Progenitor cell of endocrine pancreas (in vitro differentiated cells): ENCODE measurements at regions not wholly inside any gene's neighbourhood (a gene's known extent, or its start where the extent isn't known, plus 50 kb on each side); places are given as distances from the start of the nearest gene placed in this dataset.
"Not testable (repeated sequence)": the region's sequence is repeated elsewhere in the genome, so short reads cannot be mapped to it uniquely, and the experiment has no call there.

Experiments
- DNase-seq: peaks from one replicate; pipeline ENCODE4 v3.0.0; 2021; ENCODE audit warnings: low spot score; ENCODE audit not compliant: unreplicated experiment
- H3K27ac Mint-ChIP-seq: 2 replicates; pipeline ENCODE4 v1.8.0; 2021; ENCODE audit warnings: mild to moderate bottlenecking, moderate library complexity, mixed read lengths
- H3K27me3 Mint-ChIP-seq: 2 replicates; pipeline ENCODE4 v1.8.0; 2021; ENCODE audit warnings: mixed read lengths
- H3K36me3 Mint-ChIP-seq: 2 replicates; pipeline ENCODE4 v1.8.0; 2022; ENCODE audit warnings: mixed read lengths; ENCODE audit not compliant: insufficient read depth
- H3K4me1 Mint-ChIP-seq: 2 replicates; pipeline ENCODE4 v1.8.0; 2021; ENCODE audit warnings: low read depth, mixed read lengths
- H3K4me3 Mint-ChIP-seq: 2 replicates; pipeline ENCODE4 v1.8.0; 2021; ENCODE audit warnings: low read depth, mild to moderate bottlenecking, moderate library complexity, mixed read lengths
- H3K9me3 Mint-ChIP-seq: 2 replicates; pipeline ENCODE4 v1.8.0; 2021; ENCODE audit warnings: low read depth, mixed read lengths
- TF ChIP-seq, protein P1 (sequence below): fragments of 200-600 bp; sonication (generic); IDR thresholded peaks from one replicate; pipeline ENCODE4 v1.5.0; 2021; ENCODE audit warnings: antibody characterized with exemption, mild to moderate bottlenecking; ENCODE audit not compliant: unreplicated experiment

DNA sequence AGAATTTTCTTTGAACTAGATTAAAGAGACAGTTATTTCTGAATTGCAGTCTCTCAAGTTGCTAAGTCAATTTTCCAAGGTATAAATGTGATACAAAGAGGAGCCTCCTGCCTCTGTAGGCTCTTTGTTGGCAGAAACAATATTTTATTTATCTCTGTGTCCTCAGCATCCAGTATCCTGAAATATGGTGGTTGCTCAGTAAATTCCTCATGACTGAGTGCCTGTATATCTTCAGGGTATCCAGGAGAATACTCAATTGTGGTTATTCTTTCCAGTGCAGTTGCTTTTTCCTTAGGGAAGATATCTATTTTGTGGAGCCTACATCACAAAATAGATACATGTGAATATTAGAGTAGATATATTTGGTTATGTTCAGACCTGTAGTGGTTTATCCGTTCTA, 144.8 kb upstream of the FERD3L start:
- no peak overlapping the region for H3K27ac Mint-ChIP-seq
- H3K9me3 Mint-ChIP-seq, result no peaks in the 10 kb centered on the region
- H3K36me3 Mint-ChIP-seq, result no peaks in the 10 kb centered on the region
- no peak overlapping the region for H3K4me3 Mint-ChIP-seq
- TF ChIP-seq, protein P1, sequence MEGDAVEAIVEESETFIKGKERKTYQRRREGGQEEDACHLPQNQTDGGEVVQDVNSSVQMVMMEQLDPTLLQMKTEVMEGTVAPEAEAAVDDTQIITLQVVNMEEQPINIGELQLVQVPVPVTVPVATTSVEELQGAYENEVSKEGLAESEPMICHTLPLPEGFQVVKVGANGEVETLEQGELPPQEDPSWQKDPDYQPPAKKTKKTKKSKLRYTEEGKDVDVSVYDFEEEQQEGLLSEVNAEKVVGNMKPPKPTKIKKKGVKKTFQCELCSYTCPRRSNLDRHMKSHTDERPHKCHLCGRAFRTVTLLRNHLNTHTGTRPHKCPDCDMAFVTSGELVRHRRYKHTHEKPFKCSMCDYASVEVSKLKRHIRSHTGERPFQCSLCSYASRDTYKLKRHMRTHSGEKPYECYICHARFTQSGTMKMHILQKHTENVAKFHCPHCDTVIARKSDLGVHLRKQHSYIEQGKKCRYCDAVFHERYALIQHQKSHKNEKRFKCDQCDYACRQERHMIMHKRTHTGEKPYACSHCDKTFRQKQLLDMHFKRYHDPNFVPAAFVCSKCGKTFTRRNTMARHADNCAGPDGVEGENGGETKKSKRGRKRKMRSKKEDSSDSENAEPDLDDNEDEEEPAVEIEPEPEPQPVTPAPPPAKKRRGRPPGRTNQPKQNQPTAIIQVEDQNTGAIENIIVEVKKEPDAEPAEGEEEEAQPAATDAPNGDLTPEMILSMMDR, result no peak
- no peak for DNase-seq
- no peaks in the 10 kb centered on the region for H3K4me1 Mint-ChIP-seq
- H3K27me3 Mint-ChIP-seq, result no peaks in the 10 kb centered on the region

DNA sequence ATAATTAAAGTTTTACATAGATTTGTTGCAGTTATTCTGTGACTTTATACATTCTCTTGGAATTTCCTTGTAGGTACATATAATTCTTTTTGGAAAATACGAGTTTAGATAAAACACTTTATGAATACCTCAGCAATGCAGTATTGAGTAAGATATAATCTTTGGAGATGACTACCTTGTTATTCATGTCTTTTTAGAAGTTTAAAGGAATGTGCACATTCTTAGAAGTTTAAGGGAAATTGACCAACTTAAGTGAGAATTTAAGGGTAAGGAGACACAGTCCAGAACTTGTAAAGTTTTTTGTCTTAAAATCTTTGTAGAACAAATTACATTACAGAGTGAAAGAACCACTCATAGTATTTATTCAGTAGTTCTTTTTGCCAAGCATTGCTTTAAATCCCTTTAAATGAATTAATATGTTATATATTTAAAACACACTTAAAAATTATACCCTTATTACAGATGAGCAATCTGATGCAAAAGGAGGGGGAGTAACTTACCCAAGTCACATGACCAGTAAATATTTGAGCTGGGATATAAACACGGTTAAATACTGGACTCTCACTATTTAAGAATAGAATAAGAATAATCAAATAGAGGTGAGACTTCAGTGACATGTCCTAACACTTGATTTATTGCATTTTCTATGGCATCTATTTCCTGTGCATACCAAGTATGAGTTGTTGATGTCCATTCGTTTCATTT, 139.5 kb upstream of the FERD3L start:
- Mint-ChIP-seq H3K27ac (no peak overlapping the region), H3K9me3 (no peaks in the 10 kb centered on the region), H3K36me3 (no peaks in the 10 kb centered on the region), H3K4me3 (no peak overlapping the region), H3K4me1 (no peaks in the 10 kb centered on the region), H3K27me3 (no peaks in the 10 kb centered on the region)
- TF ChIP-seq, protein P1, result no peak
- DNase-seq, result no peak

DNA sequence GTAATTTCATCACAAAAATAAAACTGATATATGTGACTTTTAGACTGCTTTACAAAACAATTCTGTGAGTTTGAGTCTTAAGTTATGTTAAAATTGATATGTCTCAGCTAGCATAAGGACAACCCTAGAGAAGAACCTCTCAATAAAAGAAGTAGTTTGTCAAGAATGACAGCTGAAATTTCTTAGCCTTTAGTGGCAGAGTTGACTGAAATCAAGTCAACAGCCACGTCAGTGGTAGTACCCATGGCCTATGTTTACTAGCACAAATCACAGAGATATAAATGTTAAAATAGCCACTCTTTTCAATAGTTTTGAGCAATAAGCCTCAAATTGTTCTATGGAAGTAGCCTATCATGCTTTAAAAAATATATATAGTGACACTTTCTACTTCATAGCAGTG, 138.9 kb upstream of the FERD3L start:
- Mint-ChIP-seq H3K27me3 (no peaks in the 10 kb centered on the region), H3K4me3 (no peak overlapping the region), H3K27ac (no peak overlapping the region), H3K4me1 (no peaks in the 10 kb centered on the region), H3K9me3 (peaks cover 4% of the 10 kb centered on the region), H3K36me3 (no peaks in the 10 kb centered on the region)
- TF ChIP-seq, protein P1, result no peak
- DNase-seq, result no peak

DNA sequence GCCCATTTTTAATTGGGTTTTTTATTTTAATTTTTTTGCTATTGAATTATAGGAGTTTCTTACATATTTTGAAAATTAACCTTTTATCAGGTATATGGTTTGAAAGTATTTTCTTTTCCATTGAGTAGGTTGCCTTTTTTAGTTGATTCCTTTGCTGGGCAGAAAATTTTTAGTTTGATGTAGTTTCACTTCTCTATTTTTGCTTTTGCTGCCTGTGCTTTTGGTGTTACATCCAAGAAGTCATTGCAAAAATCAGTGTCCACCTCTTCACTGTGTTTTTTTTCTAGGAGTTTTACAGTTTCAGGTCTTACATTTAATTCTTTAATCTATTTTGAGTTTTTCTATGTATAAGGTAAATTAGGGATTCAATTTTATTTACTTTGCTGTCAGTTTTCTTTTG, 129.8 kb upstream of the FERD3L start:
- Mint-ChIP-seq H3K36me3 (no peaks in the 10 kb centered on the region), H3K4me3 (no peak overlapping the region), H3K4me1 (no peaks in the 10 kb centered on the region), H3K27ac (no peak overlapping the region), H3K27me3 (no peaks in the 10 kb centered on the region), H3K9me3 (peaks cover 13% of the 10 kb centered on the region)
- TF ChIP-seq, protein P1, result no peak
- DNase-seq, result no peak

DNA sequence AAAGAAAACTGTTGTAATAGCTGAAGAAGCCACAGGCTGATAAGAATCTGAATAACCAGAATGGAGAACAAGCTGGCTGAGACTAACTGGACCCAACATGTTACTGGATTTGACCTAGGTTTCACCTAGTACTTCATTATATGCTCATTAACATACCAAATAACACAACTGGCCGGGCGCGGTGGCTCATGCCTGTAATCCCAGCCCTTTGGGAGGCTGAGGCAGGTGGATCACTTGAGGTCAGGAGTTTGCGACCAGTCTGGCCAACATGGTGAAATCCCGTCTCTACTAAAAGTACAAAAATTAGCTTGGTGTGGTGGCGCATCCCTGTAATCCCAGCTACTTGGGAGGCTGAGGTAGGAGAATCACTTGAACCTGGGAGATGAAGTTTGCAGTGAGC, 127.1 kb upstream of the FERD3L start:
- H3K27me3 Mint-ChIP-seq, H3K4me1 Mint-ChIP-seq, H3K36me3 Mint-ChIP-seq, H3K9me3 Mint-ChIP-seq, DNase-seq, H3K4me3 Mint-ChIP-seq, H3K27ac Mint-ChIP-seq: not testable (repeated sequence)

DNA sequence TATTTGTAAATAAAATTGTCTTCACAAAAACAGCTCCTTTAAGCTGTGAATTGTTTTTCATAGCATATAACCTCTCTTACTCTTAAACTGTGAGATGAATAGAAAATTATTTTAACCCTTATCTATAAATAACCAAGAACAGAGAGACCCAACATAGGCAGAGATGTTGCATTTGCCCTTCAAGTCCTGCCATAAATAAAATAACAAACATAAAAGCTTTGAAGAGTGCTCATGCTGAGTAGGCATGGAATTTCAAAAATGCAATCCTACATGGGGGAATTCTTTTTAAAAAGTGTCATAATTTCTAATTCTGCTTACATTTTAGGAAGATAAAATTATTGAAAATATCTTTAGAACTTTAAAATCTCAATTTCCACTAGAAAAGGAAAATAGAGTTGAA, 124.1 kb upstream of the FERD3L start:
- no peak for DNase-seq
- H3K36me3 Mint-ChIP-seq, result no peaks in the 10 kb centered on the region
- no peaks in the 10 kb centered on the region for H3K4me1 Mint-ChIP-seq
- no peaks in the 10 kb centered on the region for H3K27me3 Mint-ChIP-seq
- TF ChIP-seq, protein P1, result no peak
- H3K27ac Mint-ChIP-seq, result no peak overlapping the region
- no peak overlapping the region for H3K4me3 Mint-ChIP-seq
- no peaks in the 10 kb centered on the region for H3K9me3 Mint-ChIP-seq
